Ascending aorta (tissue), 2 donors: ENCODE measurements at regions not wholly inside any gene's neighbourhood (a gene's known extent, or its start where the extent isn't known, plus 50 kb on each side); places are given as distances from the start of the nearest gene placed in this dataset.

Source experiments
- DNase-seq, 2 donors: peaks; one replicate each; pipeline ENCODE4 v3.0.0-alpha.2; 2019; ENCODE audit warnings: low spot score in 2 of 2
- H3K27ac ChIP-seq, 2 donors: fragments of 200-600 bp; sonication (generic); one replicate each; pipeline ENCODE4 v1.5.1; 2016 to 2017; ENCODE audit warnings: mild to moderate bottlenecking in 1 of 2
- H3K27me3 ChIP-seq: fragments of 200-600 bp; sonication (generic); one replicate; pipeline ENCODE4 v1.5.1; 2017
- H3K36me3 ChIP-seq, 2 donors: fragments of 200-600 bp; sonication (generic); one replicate each; pipeline ENCODE4 v1.5.1; 2016
- H3K4me1 ChIP-seq, 2 donors: fragments of 200-600 bp; sonication (generic); one replicate each; pipeline ENCODE4 v1.5.1; 2016 to 2017; ENCODE audit warnings: mild to moderate bottlenecking in 1 of 2
- H3K4me3 ChIP-seq, 2 donors: fragments of 200-600 bp; sonication (generic); one replicate each; pipeline ENCODE4 v1.5.1; 2016 to 2017; ENCODE audit warnings: mild to moderate bottlenecking in 1 of 2
- H3K9me3 ChIP-seq, 2 donors: fragments of 200-600 bp; sonication (generic); one replicate each; pipeline ENCODE4 v1.5.1; 2016
- CTCF ChIP-seq, 3 experiments: fragments of 200-600 bp in 2 of 3; fragments of 450-650 bp in 1 of 3; sonication (generic) in 2 of 3; IDR thresholded peaks; one replicate each; pipeline ENCODE4 v1.5.1; 2016 to 2019; ENCODE audit warnings: antibody characterized with exemption in 3 of 3, mild to moderate bottlenecking in 1 of 3, moderate library complexity in 1 of 3
- intact Hi-C: fragments of 100-400 bp; cut with DNase I; formaldehyde crosslinking; loops from one replicate; pipeline ENCODE4 v1.15.1; 2023

GRCh38 chr7:115499956-115500355 is 530.6 kb downstream of the TFEC start:
- no peak for DNase-seq
- no peak for TF ChIP-seq CTCF (IDR thresholded peaks at IDR 0.05)
- intact Hi-C loops: no loop called here
- no peaks in the 10 kb centered on the region for H3K27me3 ChIP-seq
- no peak overlapping the region for H3K4me3 ChIP-seq
- no peaks in the 10 kb centered on the region for H3K36me3 ChIP-seq
- H3K27ac ChIP-seq: no peak overlapping the region
- no peaks in the 10 kb centered on the region for H3K9me3 ChIP-seq
- no peaks in the 10 kb centered on the region for H3K4me1 ChIP-seq

- H3K27ac ChIP-seq: no peak overlapping the region
Observed at GRCh38 chr7:115496006-115496405, 534.6 kb downstream of the TFEC start.

GRCh38 chr7:115494529-115495147 is 535.9 kb downstream of the TFEC start:
- Histone ChIP-seq H3K36me3 (no peaks in the 10 kb centered on the region), H3K27me3 (no peaks in the 10 kb centered on the region), H3K9me3 (no peaks in the 10 kb centered on the region), H3K4me1 (no peaks in the 10 kb centered on the region), H3K4me3 (no peak overlapping the region), H3K27ac (no peak overlapping the region)
- no peak for TF ChIP-seq CTCF (IDR thresholded peaks at IDR 0.05)
- intact Hi-C loops: no loop called here
- DNase-seq: no peak

More at GRCh38 chr7:115496006-115496405, 534.6 kb downstream of the TFEC start:
- TF ChIP-seq CTCF (IDR thresholded peaks at IDR 0.05): no peak
- Histone ChIP-seq H3K36me3 (no peaks in the 10 kb centered on the region), H3K27me3 (no peaks in the 10 kb centered on the region), H3K9me3 (no peaks in the 10 kb centered on the region), H3K4me3 (no peak overlapping the region), H3K4me1 (no peaks in the 10 kb centered on the region)
- intact Hi-C loops: no loop called here
- no peak for DNase-seq

- intact Hi-C loops: no loop called here
- no peaks in the 10 kb centered on the region for H3K27me3 ChIP-seq
- TF ChIP-seq CTCF (IDR thresholded peaks at IDR 0.05): no peak
- no peak for DNase-seq
- H3K9me3 ChIP-seq: no peaks in the 10 kb centered on the region
- no peaks in the 10 kb centered on the region for H3K4me1 ChIP-seq
- no peak overlapping the region for H3K27ac ChIP-seq
- H3K4me3 ChIP-seq: no peak overlapping the region
- H3K36me3 ChIP-seq: no peaks in the 10 kb centered on the region
Observed at GRCh38 chr7:115493381-115493780, 537.2 kb downstream of the TFEC start.

GRCh38 chr7:115491744-115492380 is 538.7 kb downstream of the TFEC start:
- Histone ChIP-seq H3K27me3 (no peaks in the 10 kb centered on the region), H3K9me3 (no peaks in the 10 kb centered on the region), H3K4me1 (no peaks in the 10 kb centered on the region), H3K27ac (no peak overlapping the region), H3K36me3 (no peaks in the 10 kb centered on the region), H3K4me3 (no peak overlapping the region)
- no peak for TF ChIP-seq CTCF (IDR thresholded peaks at IDR 0.05)
- intact Hi-C loops: no loop called here
- no peak for DNase-seq
